ENCODE measurements at regions not wholly inside any gene's neighbourhood (a gene's known extent, or its start where the extent isn't known, plus 50 kb on each side); places are given as distances from the start of the nearest gene placed in this dataset.
"Not testable (repeated sequence)": the region's sequence is repeated elsewhere in the genome, so short reads cannot be mapped to it uniquely, and the experiment has no call there.

GRCh38 chr15:25572191-25572590 is 133.4 kb upstream of the UBE3A start:
- no peaks in the 10 kb centered on the region for H3K79me2 ChIP-seq (ENCODE audit: insufficient read depth)
- peaks cover 11% of the 10 kb centered on the region for H3K4me1 ChIP-seq (ENCODE audit: insufficient read depth)
- no peak overlapping the region for H3K9ac ChIP-seq
- no peak overlapping the region for H2AFZ ChIP-seq
- no peaks in the 10 kb centered on the region for H3F3A ChIP-seq (ENCODE audit: insufficient read depth)
- H4K20me1 ChIP-seq (ENCODE audit: insufficient read depth) = no peaks in the 10 kb centered on the region
- in situ Hi-C loops (cut with MboI) = no loop called here
- H3K9me2 ChIP-seq (ENCODE audit: insufficient read depth) = no peaks in the 10 kb centered on the region
- no peak overlapping the region for H3K4me3 ChIP-seq
- no peaks in the 10 kb centered on the region for H3K9me3 ChIP-seq (ENCODE audit: low read depth)
- no peak overlapping the region for H3K27ac ChIP-seq
- 0 out of 2 replicates have a peak, but pooled peaks cover 7% of the 10 kb centered on the region for H3K27me3 ChIP-seq (replicated peaks; ENCODE audit: insufficient read depth)
- no peaks in the 10 kb centered on the region for H3K36me3 ChIP-seq (ENCODE audit: low read depth)
- 12 to 18% methylated on average over 4 of the region's 4 CpGs for WGBS, 2 experiments (ENCODE audit: low coverage in 1 of 2, low lambda C conversion rate in 2 of 2, missing lambda C conversion rate in 2 of 2)
- DNase-seq = no peak
- no peak overlapping the region for H3K4me2 ChIP-seq (ENCODE audit: unreplicated experiment)
- TF ChIP-seq EZH2phosphoT487 (IDR thresholded peaks at IDR 0.05; ENCODE audit: insufficient read depth, low read depth) (no peak), EZH2 (IDR thresholded peaks at IDR 0.05; ENCODE audit: insufficient read depth, poor library complexity, severe bottlenecking) (no peak)

- Histone ChIP-seq H3K4me1 (ENCODE audit: insufficient read depth) (peaks cover 11% of the 10 kb centered on the region), H4K20me1 (ENCODE audit: insufficient read depth) (no peaks in the 10 kb centered on the region), H3K79me2 (ENCODE audit: insufficient read depth) (no peaks in the 10 kb centered on the region), H3K27me3 (replicated peaks; ENCODE audit: insufficient read depth) (no peaks in the 10 kb centered on the region), H3K9ac (no peak overlapping the region), H3K36me3 (ENCODE audit: low read depth) (no peaks in the 10 kb centered on the region), H3K27ac (peak overlapping the region; percentile 20), H3F3A (ENCODE audit: insufficient read depth) (no peaks in the 10 kb centered on the region), H3K4me2 (ENCODE audit: unreplicated experiment) (peak overlapping the region; percentile 19), H3K9me2 (ENCODE audit: insufficient read depth) (no peaks in the 10 kb centered on the region), H2AFZ (peak overlapping the region; percentile 20; the same call in 1 of the 2 replicates), H3K4me3 (0 out of 2 replicates have a peak overlapping the region, but pooled peaks have one; percentile 13), H3K9me3 (ENCODE audit: low read depth) (no peaks in the 10 kb centered on the region)
- peak; percentile 61 for DNase-seq
- in situ Hi-C loops (cut with MboI) = no loop called here
- 5 to 6% methylated on average over 7 of the region's 7 CpGs for WGBS, 2 experiments (ENCODE audit: low coverage in 1 of 2, low lambda C conversion rate in 2 of 2, missing lambda C conversion rate in 2 of 2)
- TF ChIP-seq EZH2phosphoT487 (IDR thresholded peaks at IDR 0.05; ENCODE audit: insufficient read depth, low read depth) (no peak), EZH2 (IDR thresholded peaks at IDR 0.05; ENCODE audit: insufficient read depth, poor library complexity, severe bottlenecking) (no peak)
Observed at GRCh38 chr15:25568751-25569150, 129.9 kb upstream of the UBE3A start.

- WGBS, 2 experiments (ENCODE audit: low coverage in 1 of 2, low lambda C conversion rate in 2 of 2, missing lambda C conversion rate in 2 of 2) = 71 to 72% methylated on average over 6 of the region's 6 CpGs
- in situ Hi-C loops (cut with MboI) = not testable (repeated sequence)
Observed at GRCh38 chr15:25566545-25566944, 127.7 kb upstream of the UBE3A start.

GRCh38 chr15:25565470-25566264 is 126.8 kb upstream of the UBE3A start:
- no peaks in the 10 kb centered on the region for H4K20me1 ChIP-seq (ENCODE audit: insufficient read depth)
- no peak for TF ChIP-seq EZH2 (IDR thresholded peaks at IDR 0.05; ENCODE audit: insufficient read depth, poor library complexity, severe bottlenecking)
- no peak for TF ChIP-seq EZH2phosphoT487 (IDR thresholded peaks at IDR 0.05; ENCODE audit: insufficient read depth, low read depth)
- no peak overlapping the region for H3K9ac ChIP-seq
- no peaks in the 10 kb centered on the region for H3K9me3 ChIP-seq (ENCODE audit: low read depth)
- 31% methylated on average over 14 of the region's 14 CpGs for WGBS, 2 experiments (ENCODE audit: low coverage in 1 of 2, low lambda C conversion rate in 2 of 2, missing lambda C conversion rate in 2 of 2)
- peaks cover 11% of the 10 kb centered on the region for H3K4me1 ChIP-seq (ENCODE audit: insufficient read depth)
- no peaks in the 10 kb centered on the region for H3K27me3 ChIP-seq (replicated peaks; ENCODE audit: insufficient read depth)
- no peak for DNase-seq
- H3F3A ChIP-seq (ENCODE audit: insufficient read depth) = no peaks in the 10 kb centered on the region
- H2AFZ ChIP-seq = no peak overlapping the region
- no peaks in the 10 kb centered on the region for H3K9me2 ChIP-seq (ENCODE audit: insufficient read depth)
- H3K27ac ChIP-seq = no peak overlapping the region
- H3K4me2 ChIP-seq (ENCODE audit: unreplicated experiment) = no peak overlapping the region
- in situ Hi-C loops (cut with MboI) = no loop called here
- H3K79me2 ChIP-seq (ENCODE audit: insufficient read depth) = no peaks in the 10 kb centered on the region
- no peaks in the 10 kb centered on the region for H3K36me3 ChIP-seq (ENCODE audit: low read depth)
- no peak overlapping the region for H3K4me3 ChIP-seq

More at GRCh38 chr15:25566545-25566944, 127.7 kb upstream of the UBE3A start:
- H3K9me2 ChIP-seq (ENCODE audit: insufficient read depth); H3K4me2 ChIP-seq (ENCODE audit: unreplicated experiment); H3K27ac ChIP-seq; H4K20me1 ChIP-seq (ENCODE audit: insufficient read depth); H3K27me3 ChIP-seq (replicated peaks; ENCODE audit: insufficient read depth); H3K4me3 ChIP-seq; H3K36me3 ChIP-seq (ENCODE audit: low read depth); H3K9me3 ChIP-seq (ENCODE audit: low read depth); H2AFZ ChIP-seq; H3K9ac ChIP-seq; H3K79me2 ChIP-seq (ENCODE audit: insufficient read depth); H3F3A ChIP-seq (ENCODE audit: insufficient read depth); DNase-seq: not testable (repeated sequence)
- peaks cover 11% of the 10 kb centered on the region for H3K4me1 ChIP-seq (ENCODE audit: insufficient read depth)
